ENCODE measurements at regions not wholly inside any gene's neighbourhood (a gene's known extent, or its start where the extent isn't known, plus 50 kb on each side); places are given as distances from the start of the nearest gene placed in this dataset.

GRCh38 chr2:15793978-15794377 is 146.4 kb upstream of the MYCN start:
- TF ChIP-seq POLR2A (IDR thresholded peaks at IDR 0.05; ENCODE audit: low read length): no peak
- TF ChIP-seq CTCF (IDR thresholded peaks at IDR 0.05): no peak
- TF ChIP-seq HDAC2 (IDR thresholded peaks at IDR 0.05): no peak
- no peak for TF ChIP-seq SREBF2 (IDR thresholded peaks at IDR 0.05)
- TF ChIP-seq NFE2L2 (conservative IDR thresholded peaks at IDR 0.05; ENCODE audit: low read length): no peak
- TF ChIP-seq PHF8 (IDR thresholded peaks at IDR 0.05; ENCODE audit: borderline replicate concordance, low read depth): no peak
- no peak for TF ChIP-seq REST (IDR thresholded peaks at IDR 0.05)
- no peak for TF ChIP-seq CBX8 (IDR thresholded peaks at IDR 0.05)
- no peak for TF ChIP-seq ZC3H11A (IDR thresholded peaks at IDR 0.05)
- no peak for TF ChIP-seq ZFP36 (IDR thresholded peaks at IDR 0.05; ENCODE audit: borderline replicate concordance, partially characterized antibody)

Measured in A549 (cell line).